ENCODE measurements at regions not wholly inside any gene's neighbourhood (a gene's known extent, or its start where the extent isn't known, plus 50 kb on each side); places are given as distances from the start of the nearest gene placed in this dataset.

GRCh38 chr7:118306771-118307170, 82.3 kb downstream of the ANKRD7 start:
- TF ChIP-seq CTCF (IDR thresholded peaks at IDR 0.05; ENCODE audit: insufficient read depth, low read length) (no peak), POLR2AphosphoS5 (IDR thresholded peaks at IDR 0.05; ENCODE audit: low read depth) (no peak)
